Activated naive CD8-positive, alpha-beta T cell treated with anti-CD3 and anti-CD28 coated beads, Interleukin-2, amount 10 ng/mL, durations not matched to agents 7 days and 5 days (primary cell): ENCODE measurements at regions not wholly inside any gene's neighbourhood (a gene's known extent, or its start where the extent isn't known, plus 50 kb on each side); places are given as distances from the start of the nearest gene placed in this dataset.
"Not testable (repeated sequence)": the region's sequence is repeated elsewhere in the genome, so short reads cannot be mapped to it uniquely, and the experiment has no call there.

Experiments
- ATAC-seq: fragments of 150-1000 bp; cut with Tn5 transposase; one replicate; pipeline ENCODE4 v1.10.0; 2021; ENCODE audit warnings: low read depth, moderate library complexity
- POLR2A ChIA-PET: fragments of 350-600 bp; sonication (Branson Sonifier 250); formaldehyde crosslinking; loops from one replicate; lab custom pipeline; 2021; ENCODE audit warnings: antibody characterized with exemption; lab: Charles Lee
- DNase-seq: peaks from one replicate; pipeline ENCODE4 v3.0.0; 2021
- H3K27ac Mint-ChIP-seq: one replicate; pipeline ENCODE4 v1.8.0; 2022; ENCODE audit warnings: mild to moderate bottlenecking, mixed read lengths
- H3K27me3 Mint-ChIP-seq: one replicate; pipeline ENCODE4 v1.8.0; 2022; ENCODE audit warnings: mild to moderate bottlenecking, moderate library complexity, mixed read lengths
- H3K36me3 Mint-ChIP-seq: one replicate; pipeline ENCODE4 v1.8.0; 2021; ENCODE audit warnings: mild to moderate bottlenecking, mixed read lengths
- H3K4me1 Mint-ChIP-seq: one replicate; pipeline ENCODE4 v1.8.0; 2021; ENCODE audit warnings: mixed read lengths
- H3K4me3 Mint-ChIP-seq: one replicate; pipeline ENCODE4 v1.8.0; 2022; ENCODE audit warnings: mild to moderate bottlenecking, moderate library complexity, mixed read lengths
- H3K9me3 Mint-ChIP-seq: one replicate; pipeline ENCODE4 v1.8.0; 2021; ENCODE audit warnings: mixed read lengths

DNA sequence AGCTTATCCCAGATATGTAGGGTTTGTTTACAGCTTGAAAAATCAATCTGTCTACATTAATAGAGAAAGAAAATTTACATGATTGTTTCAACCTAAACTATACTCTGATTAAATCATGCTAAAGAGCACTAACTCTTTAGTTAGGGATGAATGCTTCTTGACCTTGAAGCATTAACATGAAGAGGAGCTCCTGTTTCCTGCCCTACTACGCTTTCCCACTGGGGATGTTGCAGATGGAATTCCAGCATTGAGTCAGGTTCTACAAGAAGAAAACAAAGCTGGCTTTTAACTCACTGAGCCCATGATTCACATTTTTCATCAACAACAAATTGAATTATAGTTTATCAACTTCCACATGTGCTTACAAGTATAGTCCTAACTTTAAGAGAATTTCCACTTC lies 471.3 kb downstream of the TMEM232 start:
- ATAC-seq (no peak), DNase-seq (no peak)
- no peaks in the 10 kb centered on the region for H3K9me3 Mint-ChIP-seq
- H3K36me3 Mint-ChIP-seq = no peaks in the 10 kb centered on the region
- H3K4me1 Mint-ChIP-seq = no peaks in the 10 kb centered on the region
- no peaks in the 10 kb centered on the region for H3K27me3 Mint-ChIP-seq
- H3K27ac Mint-ChIP-seq = no peak overlapping the region
- no peak overlapping the region for H3K4me3 Mint-ChIP-seq
- POLR2A ChIA-PET = no interaction called here

DNA sequence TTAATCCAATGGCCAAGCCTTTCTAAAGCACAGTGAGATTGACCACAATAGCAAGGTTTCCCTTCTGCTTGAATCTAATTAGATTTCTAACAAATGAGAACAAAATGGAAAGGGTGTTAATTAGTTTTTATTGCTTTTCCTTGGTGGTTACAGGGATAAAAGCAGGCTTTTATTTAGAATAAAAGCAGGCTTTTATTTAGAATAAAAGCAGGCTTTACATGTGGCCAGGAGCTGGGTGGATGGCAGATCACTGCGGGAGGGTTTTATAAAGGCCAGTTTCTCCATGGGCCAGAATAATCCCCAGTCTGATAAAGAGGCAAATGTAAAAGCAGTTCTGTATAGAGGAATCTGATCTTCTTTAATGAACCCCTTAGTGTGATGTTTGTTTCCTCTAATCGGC lies 470.2 kb downstream of the TMEM232 start:
- POLR2A ChIA-PET = no interaction called here
- no peak for ATAC-seq
- DNase-seq = no peak
- Mint-ChIP-seq H3K27me3 (no peaks in the 10 kb centered on the region), H3K27ac (no peak overlapping the region), H3K36me3 (no peaks in the 10 kb centered on the region), H3K4me3 (no peak overlapping the region), H3K9me3 (no peaks in the 10 kb centered on the region), H3K4me1 (no peaks in the 10 kb centered on the region)

DNA sequence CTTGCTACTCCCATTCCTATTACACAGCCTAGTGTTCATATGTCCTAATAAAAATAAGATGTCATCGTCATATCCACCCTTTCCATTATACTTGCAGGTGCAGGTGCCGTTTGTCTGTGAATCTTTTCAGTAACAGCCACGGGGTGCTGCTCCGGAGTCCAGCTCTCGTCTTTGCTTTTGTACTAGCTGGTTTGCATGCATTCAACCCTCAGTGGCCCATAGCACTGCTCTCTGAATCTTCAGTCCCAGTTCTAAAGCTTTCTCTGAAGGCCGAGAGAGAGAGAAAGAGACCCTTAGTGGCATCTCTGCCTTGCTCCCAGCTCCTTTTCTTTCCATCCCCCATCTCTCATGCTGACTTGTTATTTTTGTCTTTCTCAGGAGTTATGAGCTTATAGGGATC lies 468.5 kb downstream of the TMEM232 start:
- DNase-seq (no peak), ATAC-seq (no peak)
- Mint-ChIP-seq H3K4me1 (no peaks in the 10 kb centered on the region), H3K4me3 (no peak overlapping the region), H3K27me3 (no peaks in the 10 kb centered on the region), H3K27ac (no peak overlapping the region), H3K9me3 (no peaks in the 10 kb centered on the region), H3K36me3 (no peaks in the 10 kb centered on the region)
- POLR2A ChIA-PET = no interaction called here

DNA sequence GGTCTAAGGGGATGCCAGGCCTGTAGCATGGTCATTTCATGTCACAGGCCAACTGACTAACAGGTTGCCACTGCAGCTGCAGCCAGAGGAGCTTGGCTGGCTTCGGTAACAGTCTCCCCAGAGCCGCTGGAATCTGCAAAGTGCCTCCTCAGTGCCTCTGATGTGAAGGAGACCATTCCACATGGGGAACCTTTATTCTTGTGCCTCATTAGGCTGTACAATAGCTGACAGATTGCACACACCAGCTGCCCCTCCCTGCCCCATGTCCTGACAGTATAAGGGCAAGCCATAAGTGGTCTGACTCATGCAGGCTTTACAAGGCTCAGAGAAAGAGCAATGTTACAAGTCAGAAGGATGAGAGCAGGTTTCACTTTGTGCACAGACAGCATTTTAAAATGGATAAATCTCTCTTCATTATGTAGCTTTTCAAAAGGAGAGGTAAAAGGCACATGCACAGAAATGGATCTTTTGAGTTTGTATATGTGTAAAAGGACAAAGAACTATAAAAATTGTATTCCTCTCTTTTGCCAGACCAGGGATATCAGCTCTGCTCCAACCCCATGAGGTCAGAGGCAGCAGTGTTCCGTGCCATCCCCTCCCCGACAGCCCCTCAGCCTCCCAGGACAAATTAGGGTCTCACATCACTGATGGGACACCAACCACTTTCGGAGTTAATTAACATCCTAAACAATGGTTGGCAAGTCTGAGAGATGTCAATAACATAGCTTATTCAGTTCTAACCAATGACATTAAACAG lies 467.8 kb downstream of the TMEM232 start:
- H3K4me3 Mint-ChIP-seq = no peak overlapping the region
- no peak for ATAC-seq
- H3K36me3 Mint-ChIP-seq = no peaks in the 10 kb centered on the region
- POLR2A ChIA-PET = no interaction called here
- no peak for DNase-seq
- H3K9me3 Mint-ChIP-seq = no peaks in the 10 kb centered on the region
- no peaks in the 10 kb centered on the region for H3K27me3 Mint-ChIP-seq
- no peaks in the 10 kb centered on the region for H3K4me1 Mint-ChIP-seq
- H3K27ac Mint-ChIP-seq = no peak overlapping the region

GRCh38 chr5:110262749-110263148 lies 463.7 kb downstream of the TMEM232 start:
- Mint-ChIP-seq H3K27ac (no peak overlapping the region), H3K9me3 (no peaks in the 10 kb centered on the region), H3K27me3 (no peaks in the 10 kb centered on the region), H3K4me3 (no peak overlapping the region), H3K4me1 (no peaks in the 10 kb centered on the region), H3K36me3 (no peaks in the 10 kb centered on the region)
- DNase-seq = no peak
- POLR2A ChIA-PET = no interaction called here
- ATAC-seq = no peak

GRCh38 chr5:110264661-110265060 lies 461.8 kb downstream of the TMEM232 start:
- POLR2A ChIA-PET = no interaction called here
- Mint-ChIP-seq H3K9me3 (no peaks in the 10 kb centered on the region), H3K4me1 (no peaks in the 10 kb centered on the region), H3K36me3 (no peaks in the 10 kb centered on the region), H3K27ac (no peak overlapping the region), H3K27me3 (no peaks in the 10 kb centered on the region), H3K4me3 (no peak overlapping the region)
- DNase-seq = no peak
- no peak for ATAC-seq

DNA sequence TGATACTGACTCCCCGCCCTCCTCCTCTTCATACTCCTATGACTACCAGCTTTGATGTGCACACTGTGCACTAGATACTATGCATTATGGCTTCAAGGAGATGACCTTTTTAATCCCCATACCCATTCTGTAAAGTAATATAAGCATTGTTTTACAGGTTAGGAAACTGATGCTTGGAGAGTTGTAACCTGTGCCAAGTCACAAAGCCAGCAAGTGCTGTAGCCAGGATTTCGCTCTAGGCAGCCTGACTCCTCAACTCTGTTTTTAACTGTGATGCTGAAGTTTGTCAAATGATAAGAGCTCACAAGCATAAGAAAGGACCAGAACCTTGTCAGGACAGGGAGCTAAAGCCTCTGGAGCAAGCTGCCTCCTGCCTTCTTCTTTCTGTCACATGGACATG lies 461.3 kb downstream of the TMEM232 start:
- no peak overlapping the region for H3K4me3 Mint-ChIP-seq
- H3K27ac Mint-ChIP-seq = no peak overlapping the region
- DNase-seq (no peak), ATAC-seq (no peak)
- H3K27me3 Mint-ChIP-seq = no peaks in the 10 kb centered on the region
- POLR2A ChIA-PET = no interaction called here
- no peaks in the 10 kb centered on the region for H3K9me3 Mint-ChIP-seq
- no peaks in the 10 kb centered on the region for H3K36me3 Mint-ChIP-seq
- H3K4me1 Mint-ChIP-seq = peaks cover 2% of the 10 kb centered on the region

DNA sequence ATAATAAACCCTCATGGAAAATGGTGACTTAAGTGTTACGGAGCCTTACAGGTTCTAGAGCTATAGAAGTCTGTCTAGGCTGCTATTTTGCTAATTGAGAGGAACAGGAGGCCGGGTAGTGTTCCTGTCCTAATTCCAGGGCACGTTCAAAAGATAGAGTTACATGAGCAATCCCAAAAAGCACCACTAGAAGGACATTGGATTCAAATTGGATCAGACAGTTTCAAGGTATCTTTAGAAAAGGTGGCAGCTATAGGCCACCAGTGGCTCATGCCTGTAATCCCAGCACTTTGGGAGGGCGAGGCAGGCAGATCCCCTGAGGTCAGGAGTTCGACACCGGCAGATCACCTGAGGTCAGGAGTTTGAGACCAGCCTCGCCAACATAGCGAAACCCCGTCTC lies 458.8 kb downstream of the TMEM232 start:
- Mint-ChIP-seq H3K27me3 (no peaks in the 10 kb centered on the region), H3K27ac (no peak overlapping the region), H3K4me3 (no peak overlapping the region), H3K9me3 (no peaks in the 10 kb centered on the region), H3K4me1 (peaks cover 2% of the 10 kb centered on the region), H3K36me3 (no peaks in the 10 kb centered on the region)
- no peak for ATAC-seq
- POLR2A ChIA-PET = no interaction called here
- DNase-seq = no peak

DNA sequence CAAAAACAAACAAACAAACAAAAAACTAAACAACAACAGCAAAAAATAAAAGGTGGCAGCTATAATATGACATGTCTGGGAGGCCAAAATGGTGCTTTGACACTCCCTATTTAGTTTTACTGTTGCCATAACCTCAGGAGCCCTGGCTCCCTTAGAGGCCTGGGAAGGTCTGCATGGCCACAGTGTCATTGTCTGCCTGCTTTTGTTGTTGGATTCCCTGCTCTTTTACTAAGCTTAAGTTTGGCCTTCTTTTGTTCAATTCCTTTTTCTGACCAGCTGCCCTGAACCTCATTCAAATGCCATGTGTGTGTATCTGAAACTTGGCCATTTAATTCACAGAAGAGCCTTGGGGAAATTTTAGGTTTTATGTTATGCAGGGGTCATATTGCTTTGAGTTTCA lies 458.2 kb downstream of the TMEM232 start:
- peaks cover 2% of the 10 kb centered on the region for H3K4me1 Mint-ChIP-seq
- no peaks in the 10 kb centered on the region for H3K27me3 Mint-ChIP-seq
- H3K4me3 Mint-ChIP-seq = no peak overlapping the region
- DNase-seq (no peak), ATAC-seq (no peak)
- no peak overlapping the region for H3K27ac Mint-ChIP-seq
- H3K36me3 Mint-ChIP-seq = no peaks in the 10 kb centered on the region
- POLR2A ChIA-PET = no interaction called here
- no peaks in the 10 kb centered on the region for H3K9me3 Mint-ChIP-seq

DNA sequence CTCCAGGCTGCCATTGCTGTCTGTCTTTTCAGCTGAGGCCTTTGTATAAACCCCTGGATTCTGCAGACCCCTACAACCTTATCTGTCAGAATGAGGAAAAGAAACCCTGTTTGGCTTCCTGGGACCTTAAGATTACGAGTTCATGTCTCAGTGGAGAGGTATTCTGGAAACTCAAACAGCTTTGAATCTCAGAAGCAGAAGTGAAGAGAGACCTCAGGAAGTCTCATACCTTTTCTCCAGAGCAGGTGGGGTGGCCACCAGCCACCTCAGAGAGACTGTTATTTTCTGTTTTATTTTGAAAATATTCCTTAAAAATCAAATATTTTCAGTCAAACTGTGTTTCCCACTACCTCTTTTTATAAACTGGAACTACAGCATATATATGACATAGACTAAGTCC lies 457.5 kb downstream of the TMEM232 start:
- ATAC-seq = no peak
- DNase-seq = no peak
- no peaks in the 10 kb centered on the region for H3K27me3 Mint-ChIP-seq
- H3K4me1 Mint-ChIP-seq = peaks cover 2% of the 10 kb centered on the region
- POLR2A ChIA-PET = no interaction called here
- H3K36me3 Mint-ChIP-seq = no peaks in the 10 kb centered on the region
- H3K4me3 Mint-ChIP-seq = no peak overlapping the region
- H3K27ac Mint-ChIP-seq = no peak overlapping the region
- H3K9me3 Mint-ChIP-seq = peaks cover 1% of the 10 kb centered on the region

GRCh38 chr5:110269478-110270142 lies 456.9 kb downstream of the TMEM232 start:
- ATAC-seq (no peak), DNase-seq (no peak)
- Mint-ChIP-seq H3K27me3 (no peaks in the 10 kb centered on the region), H3K27ac (no peak overlapping the region), H3K9me3 (peaks cover 1% of the 10 kb centered on the region), H3K36me3 (no peaks in the 10 kb centered on the region), H3K4me1 (peaks cover 2% of the 10 kb centered on the region), H3K4me3 (no peak overlapping the region)
- POLR2A ChIA-PET = no interaction called here

DNA sequence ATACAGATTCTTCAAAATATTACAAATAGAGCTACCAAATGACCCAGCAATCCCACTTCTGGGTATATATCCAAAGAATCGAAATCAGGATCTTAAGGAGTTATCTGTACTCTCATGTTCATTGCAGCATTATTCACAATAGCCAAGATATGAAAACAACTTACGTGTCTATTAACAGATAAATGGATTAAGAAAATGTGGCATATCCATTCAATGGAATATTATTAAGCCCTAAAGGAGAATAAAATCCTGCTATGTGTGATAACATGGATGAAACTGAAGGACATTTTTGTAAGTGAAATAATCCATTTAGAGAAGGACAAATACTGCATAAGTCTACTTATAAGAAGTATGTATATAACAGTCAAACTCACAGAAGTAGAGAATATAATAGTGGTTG lies 450.6 kb downstream of the TMEM232 start:
- H3K27ac Mint-ChIP-seq = no peak overlapping the region
- POLR2A ChIA-PET = no interaction called here
- no peaks in the 10 kb centered on the region for H3K36me3 Mint-ChIP-seq
- H3K27me3 Mint-ChIP-seq = no peaks in the 10 kb centered on the region
- DNase-seq (no peak), ATAC-seq (no peak)
- no peaks in the 10 kb centered on the region for H3K4me1 Mint-ChIP-seq
- no peak overlapping the region for H3K4me3 Mint-ChIP-seq
- H3K9me3 Mint-ChIP-seq = peaks cover 11% of the 10 kb centered on the region

- H3K27ac Mint-ChIP-seq, POLR2A ChIA-PET, ATAC-seq, H3K4me3 Mint-ChIP-seq, DNase-seq, H3K27me3 Mint-ChIP-seq, H3K4me1 Mint-ChIP-seq, H3K36me3 Mint-ChIP-seq: not testable (repeated sequence)
- peaks cover 23% of the 10 kb centered on the region for H3K9me3 Mint-ChIP-seq
Measured at GRCh38 chr5:110278449-110278848, 448.0 kb downstream of the TMEM232 start.

DNA sequence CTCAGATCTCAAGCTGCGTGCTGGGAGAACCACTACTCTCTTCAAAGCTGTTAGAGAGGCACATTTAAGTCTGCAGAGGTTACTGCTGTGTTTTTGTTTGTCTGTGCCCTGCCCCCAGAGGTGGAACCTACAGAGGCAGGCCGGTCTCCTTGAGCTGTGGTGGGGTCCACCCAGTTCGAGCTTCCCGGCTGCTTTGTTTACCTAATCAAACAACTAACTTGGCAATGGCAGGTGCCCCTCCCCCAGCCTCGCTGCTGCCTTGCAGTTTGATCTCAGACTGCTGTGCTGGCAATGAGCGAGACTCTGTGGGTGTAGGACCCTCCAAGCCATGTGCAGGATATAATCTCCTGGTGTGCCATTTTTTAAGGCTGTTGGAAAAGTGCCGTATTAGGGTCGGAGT lies 442.4 kb downstream of the TMEM232 start:
- H3K36me3 Mint-ChIP-seq, DNase-seq, H3K27me3 Mint-ChIP-seq, ATAC-seq, POLR2A ChIA-PET, H3K4me1 Mint-ChIP-seq, H3K4me3 Mint-ChIP-seq, H3K27ac Mint-ChIP-seq: not testable (repeated sequence)
- H3K9me3 Mint-ChIP-seq = peaks cover 24% of the 10 kb centered on the region
